AG08395 (cell line): ENCODE measurements at regions not wholly inside any gene's neighbourhood (a gene's known extent, or its start where the extent isn't known, plus 50 kb on each side); places are given as distances from the start of the nearest gene placed in this dataset.

Experiments
- DNase-seq: peaks from one replicate; pipeline ENCODE4 v3.0.0; 2012; ENCODE audit warnings: mixed read lengths, low spot score

GRCh38 chr4:141403782-141404181 lies 183.1 kb downstream of the ZNF330 start:
- DNase-seq: no peak

DNA sequence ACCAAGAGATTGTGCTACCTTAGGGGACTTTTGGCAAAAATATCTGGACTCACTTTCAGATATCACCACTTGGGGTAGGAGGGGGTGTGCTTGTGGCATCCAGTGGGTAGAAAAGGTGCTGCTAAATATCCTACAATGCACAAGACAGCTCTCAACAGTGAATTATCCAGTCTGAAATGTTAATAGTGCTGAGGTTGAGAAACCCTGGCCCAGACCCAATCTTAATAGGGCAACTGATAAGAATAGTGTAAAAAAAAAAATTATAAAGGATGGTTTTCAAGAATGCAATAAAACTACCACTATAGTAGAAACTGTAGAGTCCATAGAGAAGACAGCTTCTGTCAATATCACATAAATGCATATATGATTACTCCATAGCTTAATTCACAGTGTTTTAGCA lies 185.5 kb downstream of the ZNF330 start:
- no peak for DNase-seq

DNA sequence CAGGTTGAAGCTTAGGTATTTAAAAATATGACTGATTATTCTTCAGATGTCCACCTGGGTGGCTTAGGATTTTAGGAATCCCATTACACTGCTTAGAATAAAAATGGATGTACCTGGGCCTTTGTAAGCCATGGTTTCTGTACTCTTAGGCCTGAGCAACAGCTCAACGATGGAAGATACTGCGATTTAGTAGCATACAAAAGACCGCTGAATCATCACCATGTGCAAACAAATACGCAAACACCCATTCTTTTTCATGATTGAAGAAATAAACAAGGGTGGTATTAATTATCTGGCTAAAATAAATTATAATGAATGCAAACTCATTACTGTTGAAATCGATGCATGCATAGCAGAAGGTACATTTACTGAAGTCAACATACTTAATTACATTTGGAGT lies 188.9 kb downstream of the ZNF330 start:
- no peak for DNase-seq

- DNase-seq: peak; percentile 68
Measured at GRCh38 chr4:141410839-141411238, 190.1 kb downstream of the ZNF330 start.

DNA sequence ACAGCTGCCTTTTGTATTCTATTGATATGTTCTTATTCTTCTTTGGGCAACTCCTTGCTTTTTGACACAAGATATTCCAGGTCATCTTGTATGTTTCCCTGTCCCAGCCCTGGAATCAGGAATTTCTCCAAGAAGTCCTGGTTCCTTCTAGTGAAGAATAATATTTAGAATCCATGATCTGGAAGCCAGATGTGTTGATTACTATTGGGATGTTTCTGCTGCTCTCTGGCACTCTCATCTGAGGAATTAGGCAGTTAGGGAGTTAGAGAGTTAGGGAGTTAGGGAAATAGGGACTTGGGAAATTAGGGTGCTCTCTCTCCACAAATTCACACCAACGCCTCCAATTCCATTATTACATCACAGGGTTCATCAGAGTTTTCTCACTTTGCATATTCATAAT lies 191.2 kb downstream of the ZNF330 start:
- DNase-seq: no peak

DNA sequence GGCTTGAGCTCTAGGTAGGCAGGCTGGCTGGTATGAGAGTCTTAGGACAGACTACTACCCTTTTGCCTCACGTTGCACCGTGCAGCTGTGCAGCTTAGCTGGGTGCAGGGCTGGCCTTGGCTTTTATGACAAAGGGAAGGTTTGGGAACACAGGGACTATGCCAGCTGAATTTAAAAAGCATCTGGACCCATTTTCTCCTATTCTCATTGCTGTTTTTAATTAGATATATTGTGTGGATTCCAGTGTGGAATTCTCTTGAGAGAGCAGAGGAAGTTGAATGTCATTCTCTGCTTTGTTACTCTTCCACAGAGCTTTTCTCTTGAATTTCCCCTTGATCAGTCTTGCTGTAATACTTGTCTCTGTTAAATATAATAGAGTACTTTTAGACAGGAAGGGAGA lies 192.7 kb downstream of the ZNF330 start:
- DNase-seq: no peak

- DNase-seq: no peak
Measured at GRCh38 chr4:141415651-141416050, 195.0 kb downstream of the ZNF330 start.

GRCh38 chr4:141416219-141416618 lies 195.5 kb downstream of the ZNF330 start:
- DNase-seq: peak; percentile 21

DNA sequence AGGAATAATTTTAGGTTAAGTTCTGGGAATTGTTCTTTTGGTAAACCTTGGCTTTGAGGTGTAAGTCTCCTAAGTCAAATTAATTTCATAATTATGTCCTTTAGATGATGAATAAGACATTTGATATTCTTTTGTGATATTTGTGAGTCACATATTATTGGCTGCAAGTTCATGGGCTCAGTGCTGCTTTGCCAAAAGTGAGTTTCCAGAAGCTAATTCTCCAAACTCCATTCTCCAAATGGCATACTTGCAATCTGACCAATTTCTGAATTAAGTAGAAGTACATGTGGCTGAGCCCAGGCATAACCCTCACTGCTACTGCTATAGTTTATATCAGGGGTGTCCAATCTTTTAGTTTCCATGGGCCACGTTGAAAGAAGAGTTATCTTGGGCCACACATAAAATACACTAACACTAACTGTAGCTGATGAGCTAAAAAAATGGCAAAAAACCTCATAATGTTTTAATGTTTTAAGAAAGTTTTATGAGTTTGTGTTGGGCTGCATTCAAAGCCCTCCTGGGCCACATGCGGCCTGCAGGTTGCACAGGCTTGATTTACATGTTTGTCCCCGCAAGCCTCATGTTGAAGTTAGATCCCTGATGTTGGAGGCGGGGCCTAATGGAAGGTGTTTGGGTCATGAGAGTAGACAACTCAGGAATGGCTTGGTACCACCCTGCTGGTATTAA lies 196.1 kb downstream of the ZNF330 start:
- DNase-seq: peak; percentile 24

DNA sequence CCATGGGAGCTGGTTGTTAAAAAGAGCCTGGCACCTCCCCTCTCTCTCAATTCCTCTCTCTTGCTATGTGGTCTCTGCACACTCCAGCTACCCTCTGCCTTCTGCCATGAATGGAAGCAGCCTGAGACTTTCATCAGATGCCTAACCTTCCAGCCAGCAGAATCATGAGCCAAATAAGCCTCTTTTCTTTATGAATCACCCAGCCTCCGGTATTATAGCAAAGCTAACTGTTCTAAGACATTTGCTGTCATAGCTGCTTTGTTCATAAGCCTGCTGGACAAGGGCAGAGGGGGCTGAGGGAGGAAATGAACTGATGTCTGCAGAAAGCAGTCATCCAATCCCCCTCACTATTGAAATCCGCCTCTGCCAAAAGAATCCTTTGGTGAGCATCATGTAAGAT lies 196.7 kb downstream of the ZNF330 start:
- no peak for DNase-seq

- peak; percentile 50 for DNase-seq
Measured at GRCh38 chr4:141425124-141425523, 204.4 kb downstream of the ZNF330 start.

DNA sequence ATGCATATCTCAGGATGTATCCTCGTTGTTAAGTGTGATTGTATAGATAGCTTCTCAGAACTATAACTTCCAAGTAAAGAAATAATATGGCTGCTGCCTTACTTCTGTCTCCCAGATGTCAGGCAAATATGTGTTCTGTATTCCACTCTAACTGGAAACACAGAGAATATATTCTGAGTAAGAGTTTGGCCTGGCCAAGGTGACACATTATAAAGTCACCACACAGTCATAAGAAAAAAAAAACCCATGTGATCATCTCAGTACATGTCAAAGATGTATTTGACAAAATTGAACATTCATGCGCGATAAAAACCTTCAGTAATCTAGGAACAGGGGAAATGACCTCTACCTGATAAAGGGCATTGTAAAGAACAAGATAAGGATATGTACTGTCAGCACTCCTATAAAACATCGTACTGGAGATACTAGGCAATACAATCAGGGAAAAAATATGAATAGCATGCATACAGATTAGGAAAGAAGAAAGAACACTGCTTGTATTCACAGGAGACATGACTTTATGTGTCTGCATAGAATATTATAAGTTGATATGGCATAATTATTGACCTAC lies 207.1 kb downstream of the ZNF330 start:
- DNase-seq: peak; percentile 9

- no peak for DNase-seq
Measured at GRCh38 chr4:141429933-141430332, 206.4 kb upstream of the IL15 start.

DNA sequence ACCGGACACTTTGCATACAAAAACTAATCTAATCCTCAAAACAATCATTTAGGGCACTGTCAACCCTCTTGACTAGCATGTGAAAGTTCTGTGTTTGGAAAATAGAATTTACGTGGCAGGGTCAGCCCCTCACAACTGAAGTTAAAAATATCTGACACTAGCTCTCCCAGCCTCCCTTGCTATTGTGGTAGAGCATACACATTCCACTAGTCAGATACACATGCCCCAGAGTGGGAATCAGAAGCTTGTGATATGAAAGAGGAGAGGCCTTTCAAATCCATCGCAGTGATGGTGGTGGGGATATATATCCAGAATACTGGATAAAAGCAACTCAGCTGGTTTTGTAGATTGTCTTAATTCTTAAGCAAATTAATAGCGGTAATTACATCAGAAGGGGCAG lies 205.7 kb upstream of the IL15 start:
- no peak for DNase-seq

DNA sequence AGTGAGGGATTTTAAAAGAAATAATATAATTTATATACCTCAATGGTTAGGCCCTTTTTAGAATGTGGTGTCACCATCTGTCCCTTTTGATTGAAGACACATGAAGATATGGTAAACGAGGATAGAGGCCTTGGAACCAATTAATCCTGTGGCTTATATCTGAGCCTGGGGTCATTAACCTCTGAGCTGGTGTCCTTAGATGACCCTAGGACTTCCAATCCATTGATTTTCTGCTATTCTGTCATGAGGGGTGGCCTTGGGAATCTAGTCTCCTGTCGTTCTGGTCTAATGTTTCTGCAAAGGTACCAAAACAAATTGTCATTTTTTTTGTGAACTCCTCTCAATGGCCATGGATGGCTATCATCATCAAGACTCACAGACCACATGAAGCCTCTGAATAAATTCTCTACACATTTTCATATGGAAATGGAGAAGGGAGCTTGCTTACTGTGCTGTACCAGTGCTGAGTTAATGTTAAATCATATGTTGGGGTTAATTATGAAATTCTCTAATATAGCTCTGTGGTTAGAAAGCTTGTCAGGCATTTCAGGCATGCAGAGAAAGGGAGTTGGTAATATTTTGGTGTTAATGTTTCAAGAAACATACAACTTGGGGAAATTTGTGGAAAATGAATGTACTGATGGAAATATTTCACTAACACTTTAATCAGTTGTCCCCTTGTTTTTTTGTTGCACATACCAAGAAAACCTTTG lies 204.2 kb upstream of the IL15 start:
- DNase-seq: peak; percentile 59

GRCh38 chr4:141435446-141436225 lies 200.7 kb upstream of the IL15 start:
- DNase-seq: peak; percentile 29

GRCh38 chr4:141439223-141439622 lies 197.2 kb upstream of the IL15 start:
- DNase-seq: no peak

GRCh38 chr4:141447761-141448160 lies 188.6 kb upstream of the IL15 start:
- no peak for DNase-seq

GRCh38 chr4:141448490-141448889 lies 187.9 kb upstream of the IL15 start:
- DNase-seq: no peak

DNA sequence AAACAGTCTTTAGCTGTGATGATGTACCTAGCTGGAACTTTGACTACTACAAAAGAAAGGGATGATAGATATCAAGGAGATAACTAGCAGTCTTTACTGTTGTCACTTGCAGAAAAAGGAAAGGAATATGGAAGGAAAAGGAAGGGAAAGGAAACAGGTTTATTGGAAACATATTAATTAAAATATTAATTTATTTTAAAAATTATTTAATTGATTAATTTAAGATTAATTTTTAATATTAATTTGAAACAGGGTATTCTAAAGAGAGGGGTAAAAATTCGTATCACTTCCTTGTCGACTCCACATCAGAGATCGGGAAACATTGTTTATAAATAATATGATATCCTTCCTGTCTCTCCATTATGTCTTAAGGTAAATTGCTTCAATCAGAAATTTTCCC lies 186.5 kb upstream of the IL15 start:
- DNase-seq: no peak

GRCh38 chr4:141455651-141456050 lies 180.7 kb upstream of the IL15 start:
- DNase-seq: no peak

GRCh38 chr4:141457653-141458052 lies 178.7 kb upstream of the IL15 start:
- no peak for DNase-seq

DNA sequence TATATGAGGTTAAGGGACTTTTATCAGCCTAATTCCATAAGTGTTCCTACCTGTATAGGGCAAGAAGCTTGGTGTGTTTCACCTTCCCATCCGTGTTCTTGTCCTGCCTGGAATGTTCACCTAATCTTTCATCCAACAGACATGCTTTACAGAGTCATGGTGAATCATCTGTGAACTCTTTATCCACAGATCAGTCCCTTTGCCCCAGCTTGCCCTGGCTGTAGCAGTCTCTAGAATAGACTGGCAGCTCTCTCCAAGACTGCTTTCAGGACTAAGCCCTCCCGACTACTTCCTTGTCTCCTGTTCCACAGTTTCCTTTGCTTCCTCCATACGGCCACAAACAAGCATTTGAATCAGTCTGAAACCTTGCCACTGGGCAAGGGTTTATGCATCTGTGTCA lies 177.9 kb upstream of the IL15 start:
- no peak for DNase-seq
